ENCODE measurements at regions not wholly inside any gene's neighbourhood (a gene's known extent, or its start where the extent isn't known, plus 50 kb on each side); places are given as distances from the start of the nearest gene placed in this dataset.

DNA sequence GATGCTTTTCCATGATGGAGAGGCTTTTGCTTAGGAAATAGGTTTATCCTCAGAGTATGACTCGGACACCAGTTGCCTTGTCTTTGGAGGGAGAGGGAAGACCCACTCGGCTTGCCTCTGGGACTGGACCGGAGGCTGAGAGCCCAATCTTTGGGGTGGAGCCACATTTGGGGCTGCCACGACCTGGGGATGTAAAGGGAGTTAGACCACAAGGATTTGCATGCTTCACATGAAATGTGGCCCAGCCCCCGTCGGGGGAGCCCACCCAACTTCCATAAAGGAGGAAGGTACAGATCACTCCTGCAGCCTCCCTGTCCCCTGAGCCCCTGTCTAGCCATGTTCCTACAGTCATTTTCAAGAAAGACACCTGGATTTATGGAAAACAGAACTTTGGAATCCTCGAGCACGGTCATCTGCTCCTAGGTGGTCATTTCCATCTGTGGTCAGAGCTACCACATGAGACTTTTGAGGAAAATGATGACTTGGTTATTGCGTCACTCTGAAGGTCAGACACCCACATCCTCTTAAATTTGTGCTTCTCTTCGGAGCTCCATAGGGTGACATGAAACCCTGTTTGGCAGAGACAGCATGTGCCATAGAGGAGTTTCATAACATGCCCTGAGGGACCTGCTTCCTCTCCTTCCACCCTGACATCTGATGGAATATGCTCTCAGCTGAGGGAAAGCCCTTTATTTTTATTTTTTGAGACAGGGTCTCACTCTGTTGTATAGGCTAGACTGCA, 99.4 kb upstream of the SLC45A1 start:
- H3K36me3 ChIP-seq (ENCODE audit: control insufficient read depth in 4 of 4, insufficient read depth in 4 of 4, low read length in 3 of 4), result no peaks in the 10 kb centered on the region
- 85% methylated on average over 10 of the region's 10 CpGs for WGBS (ENCODE audit: insufficient coverage)
- H3K27ac ChIP-seq (ENCODE audit: insufficient read depth in 1 of 2, low read depth in 1 of 2, low read length in 2 of 2, poor library complexity in 1 of 2, severe bottlenecking in 2 of 2), result no peak overlapping the region
- no peak for DNase-seq
- peaks cover 2 to 54% (median 23%) of the 10 kb centered on the region in 5 experiments for H3K27me3 ChIP-seq (replicated peaks in 2 of 5; ENCODE audit: control insufficient read depth in 4 of 5, insufficient read depth in 5 of 5, low read length in 4 of 5)
- no peaks in the 10 kb centered on the region for H3K9me3 ChIP-seq (ENCODE audit: control extremely low read depth in 1 of 5, control insufficient read depth in 4 of 5, insufficient read depth in 2 of 5, low read depth in 1 of 5, low read length in 4 of 5)
- H3K4me3 ChIP-seq (ENCODE audit: control insufficient read depth in 1 of 7, extremely low read depth in 1 of 7, insufficient read depth in 4 of 7, low read depth in 2 of 7, low read length in 6 of 7), result no peak overlapping the region
- H3K4me1 ChIP-seq (ENCODE audit: control extremely low read depth in 1 of 4, control insufficient read depth in 4 of 4, insufficient read depth in 4 of 4, low read length in 3 of 4), result peaks cover 0 to 22% (median 9%) of the 10 kb centered on the region in 4 experiments
- CTCF ChIA-PET, result interaction anchor here (0.8 kb wide), 1 partner anchor 29 kb away, joined by 4 read pairs; no protein-coding TSS in a partner anchor
- POLR2A ChIA-PET, result no interaction called here

- peak overlapping the region in 5 of 7 experiments; percentile 23 to 65 (median 40) for H3K4me3 ChIP-seq (ENCODE audit: control insufficient read depth in 1 of 7, extremely low read depth in 1 of 7, insufficient read depth in 4 of 7, low read depth in 2 of 7, low read length in 6 of 7)
- DNase-seq, result no peak
- no peaks in the 10 kb centered on the region for H3K36me3 ChIP-seq (ENCODE audit: control insufficient read depth in 4 of 4, insufficient read depth in 4 of 4, low read length in 3 of 4)
- H3K27ac ChIP-seq (ENCODE audit: insufficient read depth in 1 of 2, low read depth in 1 of 2, low read length in 2 of 2, poor library complexity in 1 of 2, severe bottlenecking in 2 of 2), result no peak overlapping the region
- ChIA-PET POLR2A (no interaction called here), CTCF (no interaction called here)
- no peaks in the 10 kb centered on the region for H3K9me3 ChIP-seq (ENCODE audit: control extremely low read depth in 1 of 5, control insufficient read depth in 4 of 5, insufficient read depth in 2 of 5, low read depth in 1 of 5, low read length in 4 of 5)
- 72% methylated on average over 3 of the region's 4 CpGs for WGBS (ENCODE audit: insufficient coverage)
- H3K27me3 ChIP-seq (replicated peaks in 2 of 5; ENCODE audit: control insufficient read depth in 4 of 5, insufficient read depth in 5 of 5, low read length in 4 of 5), result peaks cover 2 to 62% (median 24%) of the 10 kb centered on the region in 5 experiments
- H3K4me1 ChIP-seq (ENCODE audit: control extremely low read depth in 1 of 4, control insufficient read depth in 4 of 4, insufficient read depth in 4 of 4, low read length in 3 of 4), result peaks cover 0 to 26% (median 9%) of the 10 kb centered on the region in 4 experiments
These were observed 100.1 kb upstream of the SLC45A1 start for GRCh38 chr1:8217809-8218208.

DNA sequence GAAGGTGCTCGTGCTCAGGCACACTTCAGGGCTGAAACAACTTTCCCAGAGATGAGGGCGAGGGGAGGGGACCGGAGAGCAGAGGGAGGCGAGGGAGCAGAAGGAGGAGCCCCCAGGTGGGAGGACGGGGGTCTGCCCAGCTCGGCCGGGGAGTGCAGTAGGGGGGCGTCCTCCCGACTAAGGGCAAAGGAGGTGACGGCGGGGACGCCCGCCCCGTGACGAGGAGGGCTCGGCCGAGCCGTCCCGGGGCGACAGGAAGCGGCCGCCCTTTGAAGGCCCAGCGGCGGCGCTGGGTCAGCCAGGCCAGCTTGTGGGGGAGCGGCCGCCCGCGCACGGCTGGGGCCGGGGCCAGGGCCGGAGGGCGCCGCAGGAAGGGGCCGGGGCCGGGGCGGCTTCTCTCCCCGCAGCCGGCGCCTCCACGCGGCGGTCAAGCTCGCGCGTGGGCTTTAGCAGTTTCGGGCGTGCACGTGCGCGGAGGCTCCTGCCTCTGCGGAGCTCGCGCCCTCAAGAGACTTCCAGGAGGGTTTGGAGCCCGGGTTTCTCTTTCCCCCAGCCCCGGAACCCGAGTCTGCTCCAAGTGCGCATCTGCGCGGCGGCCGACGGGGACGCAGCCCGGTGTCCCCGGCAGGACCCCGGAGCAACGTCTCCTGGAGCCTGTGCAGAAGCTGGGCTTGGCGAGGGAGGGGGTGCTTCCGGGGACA, 100.8 kb upstream of the SLC45A1 start:
- CTCF ChIA-PET, result no interaction called here
- H3K9me3 ChIP-seq (ENCODE audit: control extremely low read depth in 1 of 5, control insufficient read depth in 4 of 5, insufficient read depth in 2 of 5, low read depth in 1 of 5, low read length in 4 of 5), result no peaks in the 10 kb centered on the region

DNA sequence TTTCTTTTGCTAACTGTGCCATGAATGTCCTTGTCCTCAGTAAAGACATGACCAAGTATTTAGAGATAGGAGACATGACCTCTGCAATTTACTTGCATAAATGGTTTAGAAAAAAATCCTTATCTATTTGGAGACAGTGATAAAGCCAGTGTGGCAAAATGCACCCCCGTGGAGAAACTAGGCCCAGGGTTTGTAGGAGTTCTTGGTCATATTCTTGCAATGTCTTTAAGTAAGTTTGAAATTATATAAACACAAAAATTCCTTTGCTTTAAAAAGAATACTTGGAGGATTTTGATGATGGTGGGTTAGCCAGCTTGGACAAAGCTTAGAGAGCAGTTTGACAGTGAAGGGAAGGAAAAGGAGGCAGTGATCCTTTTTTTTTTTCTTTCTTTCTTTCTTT, 101.9 kb upstream of the SLC45A1 start:
- Histone ChIP-seq H3K9me3 (ENCODE audit: control extremely low read depth in 1 of 5, control insufficient read depth in 4 of 5, insufficient read depth in 2 of 5, low read depth in 1 of 5, low read length in 4 of 5) (no peaks in the 10 kb centered on the region), H3K36me3 (ENCODE audit: control insufficient read depth in 4 of 4, insufficient read depth in 4 of 4, low read length in 3 of 4) (no peaks in the 10 kb centered on the region), H3K4me1 (ENCODE audit: control extremely low read depth in 1 of 4, control insufficient read depth in 4 of 4, insufficient read depth in 4 of 4, low read length in 3 of 4) (peaks cover 0 to 42% (median 21%) of the 10 kb centered on the region in 4 experiments), H3K27me3 (replicated peaks in 2 of 5; ENCODE audit: control insufficient read depth in 4 of 5, insufficient read depth in 5 of 5, low read length in 4 of 5) (peaks cover 2 to 76% (median 33%) of the 10 kb centered on the region in 5 experiments), H3K27ac (ENCODE audit: insufficient read depth in 1 of 2, low read depth in 1 of 2, low read length in 2 of 2, poor library complexity in 1 of 2, severe bottlenecking in 2 of 2) (no peak overlapping the region), H3K4me3 (ENCODE audit: control insufficient read depth in 1 of 7, extremely low read depth in 1 of 7, insufficient read depth in 4 of 7, low read depth in 2 of 7, low read length in 6 of 7) (no peak overlapping the region)
- ChIA-PET CTCF (no interaction called here), POLR2A (no interaction called here)
- no peak for DNase-seq
- WGBS (ENCODE audit: insufficient coverage), result no CpG with 5 or more reads among the region's 1 CpG

More for the DNA sequence above, 100.8 kb upstream of the SLC45A1 start:
- no peak overlapping the region for H3K27ac ChIP-seq (ENCODE audit: insufficient read depth in 1 of 2, low read depth in 1 of 2, low read length in 2 of 2, poor library complexity in 1 of 2, severe bottlenecking in 2 of 2)
- POLR2A ChIA-PET, result no interaction called here
- peak overlapping the region in 6 of 7 experiments; percentile 23 to 65 (median 46) for H3K4me3 ChIP-seq (ENCODE audit: control insufficient read depth in 1 of 7, extremely low read depth in 1 of 7, insufficient read depth in 4 of 7, low read depth in 2 of 7, low read length in 6 of 7)
- WGBS (ENCODE audit: insufficient coverage), result 2% methylated on average over 57 of the region's 70 CpGs
- peak in 2 of 3 donors; percentile 45 to 55 for DNase-seq
- H3K4me1 ChIP-seq (ENCODE audit: control extremely low read depth in 1 of 4, control insufficient read depth in 4 of 4, insufficient read depth in 4 of 4, low read length in 3 of 4), result peaks cover 0 to 32% (median 13%) of the 10 kb centered on the region in 4 experiments
- H3K36me3 ChIP-seq (ENCODE audit: control insufficient read depth in 4 of 4, insufficient read depth in 4 of 4, low read length in 3 of 4), result no peaks in the 10 kb centered on the region
- H3K27me3 ChIP-seq (replicated peaks in 2 of 5; ENCODE audit: control insufficient read depth in 4 of 5, insufficient read depth in 5 of 5, low read length in 4 of 5), result peaks cover 2 to 66% (median 26%) of the 10 kb centered on the region in 5 experiments

DNA sequence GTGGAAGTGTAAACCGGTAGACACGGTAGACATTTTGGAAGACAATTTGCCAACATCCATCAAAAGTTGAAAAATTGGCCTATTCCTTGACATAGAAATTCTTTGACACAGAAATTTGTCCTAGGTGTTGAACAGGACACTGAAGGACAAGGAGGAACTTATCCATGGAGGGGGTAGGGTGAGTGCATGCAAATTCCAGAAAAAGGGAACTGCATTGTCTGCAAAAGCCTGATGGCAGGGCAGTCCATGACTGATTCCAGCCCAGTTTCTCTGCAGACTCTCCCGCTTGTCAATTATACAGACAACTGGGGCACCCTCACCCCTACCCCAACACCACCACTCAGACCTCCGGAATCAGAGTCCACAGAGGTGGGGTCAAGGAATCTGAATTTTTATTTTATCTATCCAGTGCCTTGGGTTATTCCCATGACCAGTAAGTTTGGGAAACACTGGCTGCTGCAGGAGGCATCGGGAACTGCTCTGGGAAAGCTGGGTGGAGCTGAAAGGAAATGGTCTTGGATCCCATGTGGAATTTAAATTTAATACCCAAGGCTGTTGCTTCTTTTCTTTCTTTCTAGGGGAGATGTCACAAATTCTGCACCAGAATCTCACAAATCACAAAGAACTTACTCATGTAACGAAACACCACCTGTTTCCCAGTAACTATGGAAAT, 103.3 kb upstream of the SLC45A1 start:
- no peak for DNase-seq

DNA sequence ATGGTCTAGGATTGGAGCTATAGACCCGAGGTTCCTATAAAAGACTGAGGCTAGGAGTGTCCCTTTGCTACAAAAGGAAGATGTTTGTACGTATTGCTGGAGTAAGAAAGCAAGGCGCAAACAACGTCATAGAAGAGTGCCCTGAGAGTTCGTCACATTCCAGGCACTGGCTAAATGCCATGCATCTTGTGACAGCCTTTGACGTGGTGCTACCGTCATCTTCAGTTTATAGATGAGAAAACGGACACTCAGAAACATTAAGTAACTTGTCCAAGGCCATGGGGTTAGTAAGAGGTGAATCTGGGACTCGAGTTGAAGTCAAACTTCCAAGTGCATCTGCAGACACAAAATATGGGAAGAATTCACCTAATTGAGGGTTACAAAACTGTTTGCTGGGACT, 104.2 kb upstream of the SLC45A1 start:
- 88% methylated on average over 8 of the region's 9 CpGs for WGBS (ENCODE audit: insufficient coverage)
- POLR2A ChIA-PET, result interaction anchor here (0.6 kb wide), 1 partner anchor 27 kb away, joined by 7 read pairs; no protein-coding TSS in a partner anchor
- Histone ChIP-seq H3K4me3 (ENCODE audit: control insufficient read depth in 1 of 7, extremely low read depth in 1 of 7, insufficient read depth in 4 of 7, low read depth in 2 of 7, low read length in 6 of 7) (no peak overlapping the region), H3K27me3 (replicated peaks in 2 of 5; ENCODE audit: control insufficient read depth in 4 of 5, insufficient read depth in 5 of 5, low read length in 4 of 5) (peaks cover 2 to 79% (median 36%) of the 10 kb centered on the region in 5 experiments), H3K27ac (ENCODE audit: insufficient read depth in 1 of 2, low read depth in 1 of 2, low read length in 2 of 2, poor library complexity in 1 of 2, severe bottlenecking in 2 of 2) (no peak overlapping the region), H3K4me1 (ENCODE audit: control extremely low read depth in 1 of 4, control insufficient read depth in 4 of 4, insufficient read depth in 4 of 4, low read length in 3 of 4) (peaks cover 0 to 37% (median 22%) of the 10 kb centered on the region in 4 experiments), H3K9me3 (ENCODE audit: control extremely low read depth in 1 of 5, control insufficient read depth in 4 of 5, insufficient read depth in 2 of 5, low read depth in 1 of 5, low read length in 4 of 5) (no peaks in the 10 kb centered on the region), H3K36me3 (ENCODE audit: control insufficient read depth in 4 of 4, insufficient read depth in 4 of 4, low read length in 3 of 4) (no peaks in the 10 kb centered on the region)
- CTCF ChIA-PET, result no interaction called here
- DNase-seq, result no peak

More for the DNA sequence above, 103.3 kb upstream of the SLC45A1 start:
- Histone ChIP-seq H3K9me3 (ENCODE audit: control extremely low read depth in 1 of 5, control insufficient read depth in 4 of 5, insufficient read depth in 2 of 5, low read depth in 1 of 5, low read length in 4 of 5) (no peaks in the 10 kb centered on the region), H3K4me3 (ENCODE audit: control insufficient read depth in 1 of 7, extremely low read depth in 1 of 7, insufficient read depth in 4 of 7, low read depth in 2 of 7, low read length in 6 of 7) (no peak overlapping the region), H3K36me3 (ENCODE audit: control insufficient read depth in 4 of 4, insufficient read depth in 4 of 4, low read length in 3 of 4) (no peaks in the 10 kb centered on the region), H3K27me3 (replicated peaks in 2 of 5; ENCODE audit: control insufficient read depth in 4 of 5, insufficient read depth in 5 of 5, low read length in 4 of 5) (peaks cover 2 to 79% (median 38%) of the 10 kb centered on the region in 5 experiments), H3K4me1 (ENCODE audit: control extremely low read depth in 1 of 4, control insufficient read depth in 4 of 4, insufficient read depth in 4 of 4, low read length in 3 of 4) (peaks cover 0 to 42% (median 22%) of the 10 kb centered on the region in 4 experiments), H3K27ac (ENCODE audit: insufficient read depth in 1 of 2, low read depth in 1 of 2, low read length in 2 of 2, poor library complexity in 1 of 2, severe bottlenecking in 2 of 2) (no peak overlapping the region)
- WGBS (ENCODE audit: insufficient coverage), result 88% methylated on average over 4 of the region's 6 CpGs
- POLR2A ChIA-PET, result no interaction called here
- CTCF ChIA-PET, result no interaction called here

All from common myeloid progenitor, CD34-positive (primary cell).